NB4 (cell line): ENCODE measurements at regions not wholly inside any gene's neighbourhood (a gene's known extent, or its start where the extent isn't known, plus 50 kb on each side); places are given as distances from the start of the nearest gene placed in this dataset.

Experiments used
- DNase-seq: peaks from one replicate; pipeline ENCODE4 v3.0.0; 2010; ENCODE audit warnings: low read depth
- H3K4me3 ChIP-seq: one replicate; pipeline ENCODE4 v1.5.1; 2011; ENCODE audit warnings: mild to moderate bottlenecking, low read depth, low read length, moderate library complexity
- MYC ChIP-seq: IDR thresholded peaks from 2 replicates; pipeline ENCODE4 v1.6.1; 2011; ENCODE audit warnings: low read depth, low read length
- POLR2A ChIP-seq: IDR thresholded peaks from 2 replicates; pipeline ENCODE4 v1.6.1; 2011; ENCODE audit warnings: mild to moderate bottlenecking; ENCODE audit not compliant: insufficient read length; ENCODE audit errors: extremely low read depth
- TF ChIP-seq, protein P1 (sequence below): IDR thresholded peaks from one replicate; pipeline ENCODE4 v1.5.1; 2012; ENCODE audit warnings: low read depth, low read length
- TF ChIP-seq, protein P2 (sequence below): IDR thresholded peaks from 2 replicates; pipeline ENCODE4 v1.6.1; 2011; ENCODE audit warnings: low read depth, low read length

DNA sequence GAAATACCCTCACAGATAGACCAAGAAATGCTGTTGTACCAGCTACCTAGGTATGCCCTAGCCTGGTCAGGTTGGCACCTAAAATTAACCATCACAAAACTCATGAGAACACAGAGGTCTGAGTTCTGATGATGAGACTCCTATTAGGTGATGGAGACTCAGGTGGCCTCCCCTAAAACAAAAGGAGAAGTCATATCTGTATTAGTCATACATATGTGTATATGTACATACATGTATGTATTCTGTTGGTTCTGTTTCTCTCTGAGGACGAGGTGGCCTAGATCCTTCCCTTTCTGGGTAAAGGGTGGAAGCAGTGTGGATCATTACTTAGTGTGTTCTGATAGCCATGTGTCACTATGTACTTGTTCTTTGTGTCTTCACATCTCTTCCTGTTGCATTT lies 207.2 kb upstream of the PRSS1 start:
- no peak overlapping the region for H3K4me3 ChIP-seq
- DNase-seq: no peak
- TF ChIP-seq POLR2A (no peak), MYC (no peak)
- TF ChIP-seq, protein P1, sequence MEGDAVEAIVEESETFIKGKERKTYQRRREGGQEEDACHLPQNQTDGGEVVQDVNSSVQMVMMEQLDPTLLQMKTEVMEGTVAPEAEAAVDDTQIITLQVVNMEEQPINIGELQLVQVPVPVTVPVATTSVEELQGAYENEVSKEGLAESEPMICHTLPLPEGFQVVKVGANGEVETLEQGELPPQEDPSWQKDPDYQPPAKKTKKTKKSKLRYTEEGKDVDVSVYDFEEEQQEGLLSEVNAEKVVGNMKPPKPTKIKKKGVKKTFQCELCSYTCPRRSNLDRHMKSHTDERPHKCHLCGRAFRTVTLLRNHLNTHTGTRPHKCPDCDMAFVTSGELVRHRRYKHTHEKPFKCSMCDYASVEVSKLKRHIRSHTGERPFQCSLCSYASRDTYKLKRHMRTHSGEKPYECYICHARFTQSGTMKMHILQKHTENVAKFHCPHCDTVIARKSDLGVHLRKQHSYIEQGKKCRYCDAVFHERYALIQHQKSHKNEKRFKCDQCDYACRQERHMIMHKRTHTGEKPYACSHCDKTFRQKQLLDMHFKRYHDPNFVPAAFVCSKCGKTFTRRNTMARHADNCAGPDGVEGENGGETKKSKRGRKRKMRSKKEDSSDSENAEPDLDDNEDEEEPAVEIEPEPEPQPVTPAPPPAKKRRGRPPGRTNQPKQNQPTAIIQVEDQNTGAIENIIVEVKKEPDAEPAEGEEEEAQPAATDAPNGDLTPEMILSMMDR: no peak
- TF ChIP-seq, protein P2, sequence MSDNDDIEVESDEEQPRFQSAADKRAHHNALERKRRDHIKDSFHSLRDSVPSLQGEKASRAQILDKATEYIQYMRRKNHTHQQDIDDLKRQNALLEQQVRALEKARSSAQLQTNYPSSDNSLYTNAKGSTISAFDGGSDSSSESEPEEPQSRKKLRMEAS: no peak

DNA sequence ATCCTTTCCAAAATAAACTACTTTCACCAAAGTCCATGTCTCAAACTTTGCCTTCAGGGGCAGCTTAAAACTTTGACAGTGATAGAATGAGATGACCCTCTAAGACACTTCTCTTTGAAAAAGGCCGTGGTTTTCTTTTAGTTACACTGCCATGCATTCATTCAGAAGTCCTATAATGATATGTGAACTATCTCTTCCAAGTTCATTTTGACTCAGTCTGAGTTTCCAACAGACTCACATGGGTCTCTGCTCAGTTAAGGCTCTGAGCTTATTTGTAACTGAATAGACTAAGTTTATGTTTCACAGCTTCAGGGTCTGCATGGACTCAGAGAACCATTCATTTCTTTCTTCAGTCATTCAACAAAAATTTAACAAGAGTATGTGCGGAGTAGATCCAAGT lies 208.9 kb upstream of the PRSS1 start:
- TF ChIP-seq, protein P2: no peak
- TF ChIP-seq, protein P1: no peak
- no peak for TF ChIP-seq POLR2A
- TF ChIP-seq MYC: no peak
- no peak overlapping the region for H3K4me3 ChIP-seq

DNA sequence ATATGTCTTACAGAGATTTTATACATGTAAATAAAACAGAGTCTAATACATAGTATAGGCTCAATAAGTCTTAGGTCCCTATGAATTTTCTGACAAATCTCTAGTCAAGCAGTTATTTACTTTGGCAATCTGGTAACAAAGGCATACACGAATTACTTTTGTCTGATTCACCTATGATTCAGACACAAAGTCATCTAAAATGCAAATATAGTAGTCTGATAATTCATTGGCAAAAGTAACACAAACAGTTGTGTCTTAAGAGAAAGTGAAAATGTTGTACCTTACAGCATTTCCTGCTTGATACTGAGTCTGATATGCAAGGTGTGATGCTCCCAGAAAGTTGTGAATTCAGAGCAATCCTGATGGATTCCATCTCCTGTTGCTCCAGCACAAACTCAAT lies 209.4 kb upstream of the PRSS1 start:
- DNase-seq: no peak
- no peak overlapping the region for H3K4me3 ChIP-seq
- TF ChIP-seq, protein P2: no peak

More for the DNA sequence above, 208.9 kb upstream of the PRSS1 start:
- DNase-seq: no peak

DNA sequence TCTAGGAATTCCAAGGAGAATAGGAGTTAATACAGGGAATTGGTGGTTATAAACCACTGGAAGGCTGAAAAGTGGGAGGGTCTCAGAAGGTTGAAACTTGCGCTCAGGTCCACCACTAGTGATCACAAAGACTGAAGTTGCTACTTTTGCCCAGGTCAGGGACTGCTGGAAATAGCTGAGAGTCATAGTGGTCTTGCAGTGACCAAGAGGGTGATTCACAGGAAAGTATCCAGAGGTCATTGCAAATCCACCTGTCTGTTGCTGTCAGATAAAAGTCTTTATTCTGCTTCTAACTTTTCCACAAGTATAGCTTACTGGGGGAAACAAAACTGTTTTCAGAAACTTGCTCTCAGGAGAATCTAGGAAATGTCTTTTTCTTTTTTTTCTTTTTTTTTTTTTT lies 211.5 kb upstream of the PRSS1 start:
- H3K4me3 ChIP-seq: no peak overlapping the region
- TF ChIP-seq POLR2A (no peak), MYC (no peak)
- TF ChIP-seq, protein P1: no peak
- TF ChIP-seq, protein P2: no peak
- no peak for DNase-seq

DNA sequence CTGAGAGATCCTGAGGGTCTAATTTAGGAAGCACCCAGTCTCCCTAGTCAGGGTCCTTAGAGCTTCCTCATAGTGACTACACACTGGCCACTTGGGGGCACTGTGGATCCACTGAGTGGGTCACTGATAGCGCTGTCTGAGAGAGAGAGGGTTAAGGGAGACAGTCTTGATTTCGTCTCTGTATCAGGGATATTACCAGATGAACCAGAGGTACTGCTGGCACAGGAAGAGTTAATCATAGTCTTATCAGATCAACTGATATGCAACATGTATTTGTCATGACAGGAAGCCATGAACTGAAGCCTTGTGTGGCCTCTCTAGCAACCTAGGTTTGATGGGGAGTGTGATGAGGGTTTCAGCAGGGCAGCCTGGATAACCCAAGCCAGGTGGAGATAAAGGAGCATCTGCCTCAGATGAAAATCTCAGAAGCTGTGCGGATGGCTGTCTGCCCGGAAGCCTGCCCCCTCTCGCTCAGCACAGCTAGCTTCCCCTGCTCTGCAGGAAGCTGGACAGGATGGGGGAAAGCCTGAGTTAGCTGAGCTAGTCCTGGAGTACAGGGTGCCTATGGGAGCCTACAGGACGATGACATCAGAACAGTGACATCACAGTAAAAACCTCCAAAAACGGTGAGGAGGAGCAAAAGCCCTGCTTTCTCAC lies 214.0 kb upstream of the PRSS1 start:
- no peak overlapping the region for H3K4me3 ChIP-seq

DNA sequence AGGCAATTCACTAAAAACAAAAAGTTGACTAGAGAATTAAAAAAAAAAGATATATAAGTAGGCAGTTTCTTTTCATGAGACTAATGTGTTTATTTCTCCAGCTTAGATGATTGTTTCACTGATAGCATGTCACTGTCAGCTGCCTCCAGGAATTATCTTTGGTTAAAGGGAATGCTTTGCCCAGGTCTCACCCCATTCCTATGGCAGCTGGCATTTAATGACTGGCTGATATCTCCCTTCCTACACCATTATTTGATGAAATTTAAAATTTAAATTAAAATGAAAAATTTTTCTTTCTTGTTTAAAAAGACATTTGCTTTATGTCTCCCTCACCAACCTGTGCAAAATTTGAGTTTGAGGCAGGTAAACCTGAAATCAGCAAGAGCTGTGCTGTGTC lies 214.5 kb upstream of the PRSS1 start:
- no peak for DNase-seq
- no peak overlapping the region for H3K4me3 ChIP-seq
- TF ChIP-seq POLR2A: no peak
- TF ChIP-seq, protein P2: no peak
- TF ChIP-seq MYC: no peak
- TF ChIP-seq, protein P1: no peak

More for the DNA sequence above, 214.0 kb upstream of the PRSS1 start:
- TF ChIP-seq POLR2A: no peak
- TF ChIP-seq, protein P1: peak; percentile 98
- TF ChIP-seq, protein P2: no peak
- DNase-seq: peak; percentile 86
